HG03432 (cell line): ENCODE measurements at regions not wholly inside any gene's neighbourhood (a gene's known extent, or its start where the extent isn't known, plus 50 kb on each side); places are given as distances from the start of the nearest gene placed in this dataset.

Experiments used
- ATAC-seq: cut with Tn5 transposase; IDR thresholded peaks from one replicate; pipeline ENCODE4 v1.9.1; 2021; ENCODE audit warnings: mild to moderate bottlenecking, moderate library complexity; ENCODE audit not compliant: unreplicated experiment

DNA sequence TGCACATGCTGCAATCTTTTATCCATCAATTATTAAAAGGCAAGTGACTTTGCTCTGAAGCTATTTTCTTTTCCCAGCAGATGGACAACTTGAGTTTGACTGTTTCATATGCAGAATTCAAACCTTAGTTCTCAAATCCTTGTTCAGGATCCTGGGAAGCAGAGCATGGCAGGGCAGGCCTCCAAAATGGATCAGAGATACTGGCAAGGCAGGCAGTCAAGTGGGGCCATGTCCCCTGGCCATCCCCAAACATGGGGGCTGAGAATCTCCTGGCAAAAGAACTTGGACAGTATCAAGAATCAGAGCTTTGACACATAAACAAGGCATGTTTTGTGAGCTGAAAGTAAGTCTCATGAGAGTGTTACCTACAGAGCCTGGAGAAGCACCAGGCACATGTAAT, 122.9 kb upstream of the CTNNB1 start:
- no peak for ATAC-seq

DNA sequence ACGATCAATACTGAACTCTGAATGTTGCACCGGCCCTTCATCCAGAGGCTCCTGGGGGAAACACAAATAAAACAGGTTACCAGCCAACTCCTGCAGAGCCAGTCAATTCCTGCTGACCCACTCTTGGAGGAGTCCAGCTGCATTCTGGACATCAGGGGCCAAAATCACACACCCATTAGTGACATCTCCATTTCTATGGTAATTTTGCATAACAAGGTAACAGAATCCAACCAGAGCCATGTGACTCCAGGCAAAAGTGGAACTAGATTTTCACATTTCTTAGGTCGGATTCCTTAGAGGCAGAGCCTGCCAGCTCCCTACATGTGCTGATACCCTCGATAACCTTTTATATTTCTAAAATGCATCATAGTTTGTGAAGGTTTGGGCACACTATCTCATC, 119.2 kb upstream of the CTNNB1 start:
- no peak for ATAC-seq

DNA sequence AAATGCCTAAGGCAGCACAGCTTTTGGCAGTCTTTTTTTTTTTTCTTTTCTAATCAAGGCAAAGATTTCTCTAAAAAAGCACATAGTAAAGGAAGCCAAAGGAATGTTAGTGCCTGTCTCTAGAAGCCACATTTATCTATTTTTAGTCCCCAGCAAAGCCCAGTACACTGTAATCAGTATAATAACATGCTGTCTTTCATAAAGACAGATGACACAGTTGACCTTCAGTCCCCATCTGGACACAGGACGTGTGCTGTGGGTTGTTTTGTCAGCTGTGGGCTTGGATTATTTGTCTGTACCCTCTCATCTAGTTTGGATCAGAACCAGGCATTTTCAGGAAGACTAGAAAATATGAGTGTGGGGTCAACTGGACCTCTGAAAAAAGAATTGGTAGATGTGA, 110.4 kb upstream of the CTNNB1 start:
- ATAC-seq = no peak

DNA sequence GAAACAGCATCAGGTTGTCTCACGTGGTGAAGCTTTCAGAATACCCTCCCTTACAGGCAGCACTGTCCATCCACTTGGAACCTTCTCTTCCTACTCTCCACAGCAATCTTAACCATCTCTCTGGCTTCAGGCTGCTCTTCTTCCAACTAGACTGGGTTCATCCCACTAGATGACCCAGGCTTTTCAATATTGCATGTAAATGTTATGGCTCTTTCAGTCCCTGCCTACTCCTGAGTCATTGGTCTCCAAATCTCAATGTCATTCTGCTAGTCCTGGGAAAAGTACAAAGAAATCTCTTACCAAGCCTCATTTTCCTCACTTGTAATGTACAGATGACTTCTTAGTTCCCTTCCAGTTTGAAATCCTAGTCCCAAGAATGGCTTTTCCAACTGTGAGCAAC, 109.7 kb upstream of the CTNNB1 start:
- ATAC-seq = no peak

DNA sequence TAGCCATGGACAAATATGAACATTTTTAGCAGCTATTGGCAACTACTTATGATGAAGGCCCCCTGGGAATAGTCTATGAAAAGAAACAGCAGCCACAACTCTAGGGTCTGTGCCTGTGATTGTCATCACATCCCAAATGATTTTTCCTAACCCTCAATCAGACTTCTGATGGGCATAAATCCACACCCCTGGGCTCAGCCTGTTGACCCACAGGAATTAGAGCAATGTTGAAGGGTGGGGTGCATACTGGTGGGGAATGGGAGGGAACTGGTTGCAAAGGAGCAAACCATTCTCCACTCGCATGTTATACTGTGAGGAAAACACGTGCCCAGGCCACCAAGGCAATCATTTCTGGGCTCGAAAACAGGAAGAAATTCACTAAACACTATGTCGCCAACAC, 106.5 kb upstream of the CTNNB1 start:
- ATAC-seq = no peak

DNA sequence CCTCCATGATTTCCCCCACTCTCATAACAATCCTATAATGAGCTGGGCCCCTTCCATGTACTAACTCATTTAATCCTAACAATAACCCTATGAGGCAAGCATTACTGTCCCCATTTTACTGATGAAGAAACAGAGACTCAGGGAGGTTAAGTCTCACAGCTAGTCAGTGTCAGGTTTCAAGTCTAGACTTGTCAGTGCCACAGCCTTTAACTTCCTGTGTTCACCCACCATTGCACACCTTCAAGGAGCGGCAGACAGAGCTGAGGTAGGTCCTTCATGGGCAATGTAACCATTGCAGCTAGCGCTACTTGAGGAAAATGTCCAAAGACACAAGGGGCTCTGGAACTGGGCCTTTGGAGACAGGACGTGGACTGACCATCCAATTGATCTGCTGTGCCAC, 105.8 kb upstream of the CTNNB1 start:
- no peak for ATAC-seq

DNA sequence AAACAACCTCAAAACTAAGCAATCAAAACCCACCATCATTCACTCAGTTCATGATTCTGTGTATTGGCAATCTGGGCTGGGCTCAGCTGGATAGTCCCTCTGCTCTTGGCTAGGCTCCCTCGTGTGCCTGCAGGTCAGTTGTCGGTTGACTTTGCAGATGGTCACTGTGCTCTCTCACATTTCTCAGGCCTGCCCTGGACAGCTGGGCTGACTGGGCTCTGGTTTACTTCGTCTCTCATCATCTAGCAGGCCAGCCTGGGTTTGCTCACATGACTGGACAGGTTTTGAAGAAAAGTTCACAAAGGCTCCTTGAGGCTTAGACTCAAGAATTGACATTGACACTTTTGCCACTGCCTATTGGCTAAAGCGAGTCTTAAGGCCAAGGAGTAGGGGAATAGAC, 105.0 kb upstream of the CTNNB1 start:
- no peak for ATAC-seq

DNA sequence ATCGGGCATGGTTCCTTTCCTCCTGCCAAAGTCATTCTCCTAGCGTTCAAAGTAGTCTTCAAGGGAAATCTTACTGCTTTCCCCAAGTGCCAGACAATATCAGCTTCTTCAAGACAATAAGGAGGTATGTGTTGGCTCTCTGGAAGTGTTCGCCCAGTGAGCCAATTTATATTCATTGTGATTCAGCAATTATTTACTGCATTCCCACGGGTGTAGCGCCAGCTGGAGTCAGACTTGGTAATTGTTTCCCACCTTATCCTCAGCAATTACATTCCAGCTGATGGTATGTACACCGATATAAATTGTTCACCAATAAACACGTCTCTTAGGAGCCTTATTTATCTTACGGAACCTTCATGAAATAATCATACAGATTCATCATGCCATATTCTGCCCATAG, 103.6 kb upstream of the CTNNB1 start:
- ATAC-seq = no peak

DNA sequence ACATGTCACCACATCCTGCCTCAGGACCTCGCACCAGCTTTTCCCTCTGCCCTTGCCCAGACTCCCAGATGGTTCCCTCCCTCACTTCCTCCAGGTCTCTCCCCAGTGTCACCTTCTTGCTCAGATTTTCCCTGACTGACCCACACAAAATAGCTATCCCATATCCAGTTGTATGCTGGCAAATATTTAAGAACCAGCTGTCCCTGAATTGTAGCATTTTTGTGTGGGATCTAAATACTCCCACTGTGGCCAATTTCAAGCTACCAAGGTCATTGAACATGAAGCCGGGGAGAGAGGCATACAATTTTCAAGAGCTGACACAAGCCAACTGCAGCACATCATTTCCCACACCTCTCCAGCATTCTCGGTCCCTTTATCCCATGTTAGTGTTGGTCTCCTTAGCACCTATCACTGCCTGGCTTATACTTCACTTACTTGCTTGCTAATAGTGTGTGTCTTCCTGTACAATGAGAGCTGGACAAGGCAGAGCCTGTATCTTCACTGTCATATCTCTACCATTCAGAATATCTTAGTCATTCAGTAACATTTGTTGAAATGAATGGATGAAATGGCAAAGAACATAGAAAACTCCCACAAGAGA, 101.3 kb upstream of the CTNNB1 start:
- no peak for ATAC-seq

DNA sequence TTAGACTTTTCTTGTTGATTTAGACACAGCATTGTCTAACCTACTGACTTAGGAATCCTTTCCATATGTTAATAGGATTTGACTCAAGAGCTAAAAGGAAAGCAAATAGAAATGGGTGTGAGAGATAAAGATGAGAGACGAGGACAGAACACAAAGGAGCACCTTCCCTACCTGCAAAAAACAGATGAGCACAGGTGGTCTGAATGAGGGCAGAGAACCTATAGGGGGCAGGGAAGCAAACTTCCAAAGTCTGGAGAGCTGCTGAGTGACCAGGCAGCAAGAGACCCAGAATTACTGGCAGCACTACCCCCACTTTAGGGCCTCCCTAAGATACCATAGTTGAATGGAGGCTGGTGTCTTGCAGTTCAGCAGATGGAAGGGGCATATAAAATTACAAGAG, 98.1 kb upstream of the CTNNB1 start:
- ATAC-seq = no peak

DNA sequence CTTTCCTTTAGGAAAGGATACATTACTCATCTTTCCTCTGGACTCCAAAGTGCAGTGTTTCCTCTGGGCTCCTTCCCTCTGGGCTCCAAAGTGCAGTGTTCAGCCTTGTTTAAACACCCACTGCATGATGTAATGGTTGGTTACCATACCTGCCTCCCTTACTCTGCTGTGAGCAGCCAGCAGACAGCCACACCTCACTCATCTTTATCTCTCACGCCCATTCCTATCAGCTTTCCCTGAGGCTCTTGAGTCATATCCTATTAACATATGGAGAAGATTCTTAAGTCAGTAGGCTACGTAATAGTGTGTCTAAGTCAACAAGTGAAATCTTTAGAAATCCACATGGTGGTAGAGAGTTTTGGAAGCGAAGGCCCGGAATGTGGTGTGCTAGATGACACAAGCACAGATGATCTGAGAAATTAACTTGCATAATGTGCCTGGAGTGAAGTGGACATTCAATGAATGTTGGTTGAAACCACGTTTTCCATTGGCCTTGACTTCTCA, 97.2 kb upstream of the CTNNB1 start:
- ATAC-seq = no peak

DNA sequence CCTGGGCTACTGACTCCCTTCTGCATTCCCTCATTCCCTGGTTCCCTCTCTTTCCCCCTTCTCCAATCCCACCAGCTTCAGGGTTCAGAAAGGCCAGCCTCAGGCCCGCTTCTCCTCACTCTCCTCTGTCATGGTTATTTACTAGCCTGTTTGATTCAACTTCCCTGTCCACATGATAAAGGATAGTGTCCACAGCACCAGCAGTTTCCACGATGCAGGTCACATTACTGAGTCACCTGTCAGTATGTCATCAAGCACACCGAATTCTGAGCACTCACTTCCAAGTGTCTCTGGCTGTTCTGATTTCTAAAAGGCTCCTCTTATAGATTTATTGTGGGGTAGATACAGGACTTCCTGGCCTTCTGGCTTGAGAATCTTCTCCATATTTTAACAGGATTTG, 96.6 kb upstream of the CTNNB1 start:
- ATAC-seq = no peak

DNA sequence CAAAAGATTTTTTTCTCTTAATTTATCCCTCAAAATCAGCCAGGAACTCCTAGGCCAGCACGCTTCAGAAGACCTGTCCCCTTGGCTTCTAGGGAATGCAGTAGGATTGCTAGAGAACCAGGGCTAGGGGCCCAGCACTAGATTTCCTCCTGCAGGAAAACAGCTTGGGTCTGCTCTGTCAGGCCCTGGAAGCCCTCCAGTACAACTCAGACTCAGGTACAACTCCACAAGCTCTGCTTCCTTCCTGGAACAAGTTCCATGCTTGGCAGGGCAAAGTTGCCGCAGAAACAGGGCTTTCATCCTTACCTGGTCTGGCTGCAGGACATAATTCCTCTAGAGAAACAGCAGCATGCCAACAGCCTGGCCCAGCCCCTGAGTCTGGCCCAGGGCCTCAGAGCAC, 96.1 kb upstream of the CTNNB1 start:
- no peak for ATAC-seq

DNA sequence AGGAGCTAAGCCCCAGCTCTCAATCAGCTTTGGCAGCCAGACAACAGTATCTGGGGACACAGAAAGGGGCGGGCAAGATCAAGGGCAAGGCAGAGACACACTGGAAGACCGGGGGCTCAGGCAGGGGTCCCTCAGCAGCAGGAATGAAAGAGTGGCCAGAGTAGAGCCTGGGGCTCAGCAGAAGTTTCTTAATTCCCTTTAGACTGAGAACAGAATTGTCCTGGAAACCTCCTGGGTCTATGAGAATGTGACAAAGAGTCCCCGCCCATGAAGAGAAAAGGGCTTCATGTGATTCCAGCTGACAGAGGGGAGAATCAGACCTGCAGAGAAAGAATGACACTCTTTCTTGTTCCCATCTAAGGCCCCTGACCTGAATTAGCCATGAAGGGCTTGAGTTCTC, 95.2 kb upstream of the CTNNB1 start:
- ATAC-seq = no peak

DNA sequence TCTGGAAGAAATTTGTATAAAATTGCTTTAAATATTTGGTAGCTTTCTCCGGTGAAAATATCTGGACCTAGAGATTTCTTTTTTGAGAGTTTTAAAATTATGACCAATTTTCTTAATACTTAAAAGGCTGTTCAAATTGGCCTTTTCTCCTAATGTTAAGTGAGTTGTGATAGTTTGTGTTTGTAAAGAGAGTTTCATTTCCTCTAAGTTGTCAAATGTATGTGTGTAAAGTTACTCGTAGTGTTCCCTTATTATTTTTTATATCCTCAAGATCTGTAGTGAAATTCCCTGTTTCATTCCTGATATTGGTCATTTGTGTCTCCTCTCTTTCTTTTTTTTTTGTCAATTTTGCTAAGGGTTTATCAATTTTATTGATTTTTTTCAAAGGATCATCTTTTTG, 92.6 kb upstream of the CTNNB1 start:
- ATAC-seq = no peak

DNA sequence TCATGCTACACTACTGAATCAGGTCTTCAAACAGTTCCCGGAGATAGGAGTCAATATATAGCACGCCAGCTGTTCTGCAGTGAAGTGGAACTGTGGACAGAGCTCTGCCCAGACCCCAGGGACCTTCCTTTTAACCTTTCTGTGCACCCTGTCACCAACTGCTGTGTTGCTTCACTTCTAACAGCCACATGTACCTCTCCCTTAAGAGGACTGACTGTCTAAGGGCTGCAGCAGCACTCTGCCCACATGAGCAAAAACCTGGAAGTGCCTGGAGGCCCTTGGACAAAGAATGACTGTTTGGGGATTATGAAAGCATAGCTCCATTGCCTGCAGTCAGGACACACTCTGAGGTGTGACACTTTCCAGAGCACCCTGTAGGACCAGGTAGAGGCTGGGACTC, 88.3 kb upstream of the CTNNB1 start:
- no peak for ATAC-seq

DNA sequence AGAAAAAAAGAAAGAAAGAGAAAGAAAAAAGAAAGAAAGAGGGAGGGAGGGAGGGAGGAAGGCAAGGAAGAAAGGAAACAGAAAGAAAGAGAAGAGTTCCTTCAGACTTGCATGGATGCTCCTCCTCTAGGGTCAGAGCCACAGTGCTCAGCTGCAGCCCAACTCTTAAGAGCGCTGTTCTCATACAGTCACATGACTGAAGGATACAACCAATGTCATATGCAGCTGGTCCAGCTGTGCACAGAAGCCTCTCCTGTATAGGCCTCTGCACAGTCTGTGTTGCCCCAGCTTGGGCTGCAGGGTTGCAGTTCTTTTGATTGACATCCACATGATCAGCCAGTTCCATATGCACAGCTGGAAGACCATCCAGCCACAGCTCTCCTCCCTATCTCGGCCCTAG, 86.8 kb upstream of the CTNNB1 start:
- ATAC-seq = no peak

DNA sequence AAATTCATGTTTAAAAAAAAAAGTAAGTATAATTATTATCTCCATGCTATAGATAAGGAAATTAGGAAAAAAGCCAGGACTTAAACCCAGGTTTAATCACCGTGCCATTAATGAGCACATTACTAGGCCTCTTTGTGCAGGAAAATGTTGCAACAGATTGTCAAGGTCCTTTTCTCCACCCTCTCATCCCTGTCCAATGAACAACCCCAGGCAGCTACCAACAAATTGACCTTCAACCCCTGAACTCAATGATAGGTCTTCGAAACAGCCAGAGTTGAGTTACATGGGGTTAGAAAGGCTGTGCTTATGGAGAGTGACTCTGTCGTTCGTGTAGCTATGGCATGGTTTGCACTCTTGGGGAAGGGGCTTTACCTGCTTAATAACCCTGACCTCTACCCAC, 84.2 kb upstream of the CTNNB1 start:
- ATAC-seq = no peak

DNA sequence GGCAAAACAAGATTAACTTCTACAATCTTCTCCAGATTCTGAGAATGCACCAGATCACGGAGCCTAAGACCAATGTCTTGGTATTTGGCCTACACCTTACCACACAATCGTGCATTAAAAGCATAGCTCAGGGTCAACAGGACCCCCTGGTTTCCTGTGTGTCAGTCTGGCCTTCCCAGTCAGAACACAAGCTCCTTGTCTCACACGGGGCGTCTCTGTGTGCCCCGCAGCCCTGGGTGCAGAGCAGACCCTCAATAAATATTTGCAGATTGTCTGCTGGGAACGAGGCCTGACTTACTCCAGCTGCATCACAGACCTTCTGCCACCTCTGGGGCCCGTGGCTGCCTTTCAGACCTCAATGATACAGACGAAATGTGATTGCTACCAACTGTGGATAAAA, 82.5 kb upstream of the CTNNB1 start:
- no peak for ATAC-seq

DNA sequence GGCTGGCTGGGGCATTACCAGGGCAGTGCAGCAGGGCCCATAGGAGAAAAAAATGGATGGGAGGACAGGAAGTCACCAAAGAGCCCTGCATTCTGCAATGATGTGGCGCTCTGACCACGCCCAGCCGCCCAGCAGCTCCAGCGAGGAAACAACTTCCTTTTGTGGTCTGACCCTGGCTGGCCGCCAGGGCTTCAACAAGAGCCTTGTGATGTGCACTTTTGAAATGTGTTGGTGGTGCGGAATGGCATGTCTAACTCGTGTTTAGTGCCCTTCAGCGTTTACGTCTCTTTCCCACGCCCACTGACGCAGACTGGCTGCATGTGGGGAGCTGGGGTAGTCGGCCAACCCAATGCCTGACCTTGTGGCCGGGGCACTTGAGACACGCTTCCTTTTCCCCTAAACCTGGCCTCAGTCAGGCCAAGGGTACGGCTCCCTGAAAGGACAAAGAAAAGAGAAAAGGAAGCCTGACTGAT, 81.9 kb upstream of the CTNNB1 start:
- peak; percentile 96 for ATAC-seq

DNA sequence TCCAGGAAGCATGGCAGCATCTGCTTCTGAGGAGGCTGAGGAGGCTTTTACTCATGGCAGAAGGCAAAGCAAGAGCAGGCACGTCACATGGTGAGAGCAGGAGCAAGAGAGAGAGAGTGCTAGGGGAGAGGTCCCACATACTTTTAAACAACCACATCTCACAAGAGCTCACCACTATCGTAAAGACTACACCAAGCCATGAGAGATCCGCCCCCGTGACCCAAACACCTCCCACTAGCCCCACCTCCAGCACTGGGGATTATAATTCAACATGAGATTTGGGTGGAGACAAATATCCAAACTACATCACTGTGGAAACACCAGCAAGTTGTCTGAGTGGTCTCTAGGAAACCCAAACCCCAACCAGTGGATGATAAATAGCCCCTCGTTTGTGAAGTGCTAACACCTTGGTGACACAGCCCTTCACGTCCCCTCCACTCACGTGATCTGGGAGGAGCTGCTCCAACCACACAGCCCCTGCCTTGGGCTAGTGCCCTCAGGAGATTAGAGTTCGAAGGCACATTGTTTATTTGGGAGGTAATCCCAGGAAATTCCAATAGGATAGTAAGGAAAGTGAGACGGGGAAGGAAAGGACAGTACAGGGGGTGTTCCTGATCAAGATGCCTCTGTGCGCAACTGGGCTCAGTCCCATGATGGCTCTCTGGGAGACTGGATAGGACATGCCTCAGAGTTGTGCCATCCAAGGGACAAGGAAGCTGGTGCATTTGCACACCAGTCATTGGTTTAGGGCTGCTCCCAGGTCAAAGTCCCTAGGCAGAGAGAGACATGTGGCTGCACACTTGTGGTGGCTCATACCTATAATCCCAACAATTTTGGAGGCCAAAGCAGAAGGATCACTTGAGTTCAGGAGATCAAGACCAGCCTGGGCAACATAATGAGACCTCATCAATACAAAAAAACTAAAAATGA, 80.6 kb upstream of the CTNNB1 start:
- ATAC-seq = no peak

DNA sequence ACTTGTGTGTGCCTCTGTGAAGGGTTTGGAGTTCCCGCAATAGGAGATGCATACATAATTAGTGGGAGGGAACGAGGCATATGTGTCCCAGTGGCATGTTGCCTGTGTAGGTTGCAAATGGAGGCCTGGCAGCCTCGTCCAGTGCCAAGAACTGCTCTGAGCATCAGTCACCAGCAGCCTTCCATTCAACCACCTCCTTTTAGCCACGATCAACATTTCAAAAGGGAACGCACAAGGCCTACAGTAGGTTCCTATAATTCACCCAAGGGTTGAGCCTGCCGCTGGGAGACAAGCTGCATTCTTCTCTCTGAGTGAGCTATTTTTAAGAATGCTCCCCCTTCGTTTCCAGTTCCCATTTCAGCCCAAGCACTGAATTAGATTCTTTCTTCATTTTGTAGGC, 78.8 kb upstream of the CTNNB1 start:
- no peak for ATAC-seq
